ENCODE measurements at regions not wholly inside any gene's neighbourhood (a gene's known extent, or its start where the extent isn't known, plus 50 kb on each side); places are given as distances from the start of the nearest gene placed in this dataset.

DNA sequence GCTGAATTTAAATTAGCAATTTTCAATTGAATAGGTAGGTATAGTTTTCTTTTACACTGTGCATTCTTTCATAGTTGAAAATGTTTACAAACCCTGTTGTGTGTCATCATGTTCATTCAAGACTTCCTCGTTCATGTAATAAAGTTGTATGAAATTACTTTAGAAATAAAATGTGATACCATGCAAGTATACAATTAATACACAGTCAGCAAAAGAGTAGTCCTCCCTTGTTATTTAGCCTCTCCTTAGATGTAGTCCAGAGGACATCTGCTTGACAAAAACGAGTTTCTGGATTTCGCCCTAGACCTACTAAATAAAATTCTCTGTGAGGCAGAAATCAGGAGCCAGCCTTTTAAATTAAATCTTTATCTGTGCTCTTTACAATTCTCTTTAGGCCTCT is 231.6 kb downstream of the CXXC4 start:
- H3K18ac ChIP-seq (ENCODE audit: insufficient read length, low read depth, low read length): no peak overlapping the region
- no peak overlapping the region for H3T11ph ChIP-seq (ENCODE audit: low read length)
- H2AK5ac ChIP-seq (ENCODE audit: insufficient read length, low read length): no peak overlapping the region
- no peak overlapping the region for H3K4ac ChIP-seq (ENCODE audit: low read depth, low read length)
- WGBS (ENCODE audit: extremely low coverage, insufficient read length, low lambda C conversion rate): no CpG with 5 or more reads among the region's 3 CpGs
- no peaks in the 10 kb centered on the region for H3K4me1 ChIP-seq (ENCODE audit: insufficient read depth, low read length)
- Mint-ChIP-seq H3K27ac (no peak overlapping the region), H3K27me3 (ENCODE audit: low read depth) (no peaks in the 10 kb centered on the region), H3K9me3 (no peaks in the 10 kb centered on the region), H3K4me3 (no peak overlapping the region), H3K4me1 (no peaks in the 10 kb centered on the region), H3K36me3 (ENCODE audit: insufficient read depth in 1 of 3, low read depth in 3 of 3) (no peaks in the 10 kb centered on the region)
- no peak overlapping the region for H3K4me2 ChIP-seq (ENCODE audit: insufficient read depth, insufficient read length, low read length)
- no peak overlapping the region for H3K56ac ChIP-seq (ENCODE audit: insufficient read length, low read depth, low read length)
- H3K27me3 ChIP-seq (ENCODE audit: insufficient read depth, low read length): no peaks in the 10 kb centered on the region
- TF ChIP-seq, protein P1, sequence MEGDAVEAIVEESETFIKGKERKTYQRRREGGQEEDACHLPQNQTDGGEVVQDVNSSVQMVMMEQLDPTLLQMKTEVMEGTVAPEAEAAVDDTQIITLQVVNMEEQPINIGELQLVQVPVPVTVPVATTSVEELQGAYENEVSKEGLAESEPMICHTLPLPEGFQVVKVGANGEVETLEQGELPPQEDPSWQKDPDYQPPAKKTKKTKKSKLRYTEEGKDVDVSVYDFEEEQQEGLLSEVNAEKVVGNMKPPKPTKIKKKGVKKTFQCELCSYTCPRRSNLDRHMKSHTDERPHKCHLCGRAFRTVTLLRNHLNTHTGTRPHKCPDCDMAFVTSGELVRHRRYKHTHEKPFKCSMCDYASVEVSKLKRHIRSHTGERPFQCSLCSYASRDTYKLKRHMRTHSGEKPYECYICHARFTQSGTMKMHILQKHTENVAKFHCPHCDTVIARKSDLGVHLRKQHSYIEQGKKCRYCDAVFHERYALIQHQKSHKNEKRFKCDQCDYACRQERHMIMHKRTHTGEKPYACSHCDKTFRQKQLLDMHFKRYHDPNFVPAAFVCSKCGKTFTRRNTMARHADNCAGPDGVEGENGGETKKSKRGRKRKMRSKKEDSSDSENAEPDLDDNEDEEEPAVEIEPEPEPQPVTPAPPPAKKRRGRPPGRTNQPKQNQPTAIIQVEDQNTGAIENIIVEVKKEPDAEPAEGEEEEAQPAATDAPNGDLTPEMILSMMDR (conservative IDR thresholded peaks at IDR 0.05): no peak
- H3K79me1 ChIP-seq (ENCODE audit: insufficient read depth, low read depth, low read length, poor library complexity, severe bottlenecking): no peaks in the 10 kb centered on the region
- no peaks in the 10 kb centered on the region for H3K9me3 ChIP-seq (ENCODE audit: control insufficient read depth, low read depth, low read length)
- H2BK12ac ChIP-seq (ENCODE audit: insufficient read length, low read depth, low read length): no peak overlapping the region
- H4K91ac ChIP-seq (ENCODE audit: insufficient read length, low read depth, low read length): no peak overlapping the region
- no peak for DNase-seq
- no peak overlapping the region for H2BK120ac ChIP-seq (ENCODE audit: low read depth, low read length, poor library complexity, severe bottlenecking)
- no peak overlapping the region for H2BK5ac ChIP-seq (ENCODE audit: insufficient read length, low read length)
- no peak overlapping the region for H2AFZ ChIP-seq (ENCODE audit: low read length)
- H2BK15ac ChIP-seq (ENCODE audit: low read depth, low read length): no peak overlapping the region
- no peaks in the 10 kb centered on the region for H4K20me1 ChIP-seq (ENCODE audit: control insufficient read depth, insufficient read depth, insufficient read length)
- no peak overlapping the region for H4K8ac ChIP-seq (replicated peaks; ENCODE audit: insufficient read length, low read depth, low read length)
- no peak overlapping the region for H3K23ac ChIP-seq (ENCODE audit: insufficient read length, low read depth, low read length)
- no peak overlapping the region for H2BK20ac ChIP-seq (ENCODE audit: low read depth, low read length, poor library complexity, severe bottlenecking)
- H3K27ac ChIP-seq (ENCODE audit: insufficient read length, low read depth, low read length): no peak overlapping the region
- H3K14ac ChIP-seq (ENCODE audit: insufficient read depth, low read length): no peak overlapping the region
- H3K9ac ChIP-seq (ENCODE audit: extremely low read depth, insufficient read length, low read length): no peak overlapping the region
- no peak overlapping the region for H4K5ac ChIP-seq (ENCODE audit: insufficient read length, low read depth, low read length)
- no peaks in the 10 kb centered on the region for H3K79me2 ChIP-seq (ENCODE audit: insufficient read depth, low read length)
- H3K23me2 ChIP-seq (ENCODE audit: insufficient read length, low read depth, low read length, poor library complexity, severe bottlenecking): no peaks in the 10 kb centered on the region

Data from H9 (cell line).